ENCODE measurements at regions not wholly inside any gene's neighbourhood (a gene's known extent, or its start where the extent isn't known, plus 50 kb on each side); places are given as distances from the start of the nearest gene placed in this dataset.

GRCh38 chr2:192413812-192414681, 219.3 kb upstream of the TMEFF2 start:
- TF ChIP-seq, protein P1, sequence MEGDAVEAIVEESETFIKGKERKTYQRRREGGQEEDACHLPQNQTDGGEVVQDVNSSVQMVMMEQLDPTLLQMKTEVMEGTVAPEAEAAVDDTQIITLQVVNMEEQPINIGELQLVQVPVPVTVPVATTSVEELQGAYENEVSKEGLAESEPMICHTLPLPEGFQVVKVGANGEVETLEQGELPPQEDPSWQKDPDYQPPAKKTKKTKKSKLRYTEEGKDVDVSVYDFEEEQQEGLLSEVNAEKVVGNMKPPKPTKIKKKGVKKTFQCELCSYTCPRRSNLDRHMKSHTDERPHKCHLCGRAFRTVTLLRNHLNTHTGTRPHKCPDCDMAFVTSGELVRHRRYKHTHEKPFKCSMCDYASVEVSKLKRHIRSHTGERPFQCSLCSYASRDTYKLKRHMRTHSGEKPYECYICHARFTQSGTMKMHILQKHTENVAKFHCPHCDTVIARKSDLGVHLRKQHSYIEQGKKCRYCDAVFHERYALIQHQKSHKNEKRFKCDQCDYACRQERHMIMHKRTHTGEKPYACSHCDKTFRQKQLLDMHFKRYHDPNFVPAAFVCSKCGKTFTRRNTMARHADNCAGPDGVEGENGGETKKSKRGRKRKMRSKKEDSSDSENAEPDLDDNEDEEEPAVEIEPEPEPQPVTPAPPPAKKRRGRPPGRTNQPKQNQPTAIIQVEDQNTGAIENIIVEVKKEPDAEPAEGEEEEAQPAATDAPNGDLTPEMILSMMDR (IDR thresholded peaks at IDR 0.05), result no peak
- TF ChIP-seq EZH2 (IDR thresholded peaks at IDR 0.05; ENCODE audit: borderline replicate concordance, insufficient read depth, low read depth, low read length, poor library complexity, severe bottlenecking), result no peak

Measured in B cell (primary cell).